ENCODE measurements at regions not wholly inside any gene's neighbourhood (a gene's known extent, or its start where the extent isn't known, plus 50 kb on each side); places are given as distances from the start of the nearest gene placed in this dataset.

DNA sequence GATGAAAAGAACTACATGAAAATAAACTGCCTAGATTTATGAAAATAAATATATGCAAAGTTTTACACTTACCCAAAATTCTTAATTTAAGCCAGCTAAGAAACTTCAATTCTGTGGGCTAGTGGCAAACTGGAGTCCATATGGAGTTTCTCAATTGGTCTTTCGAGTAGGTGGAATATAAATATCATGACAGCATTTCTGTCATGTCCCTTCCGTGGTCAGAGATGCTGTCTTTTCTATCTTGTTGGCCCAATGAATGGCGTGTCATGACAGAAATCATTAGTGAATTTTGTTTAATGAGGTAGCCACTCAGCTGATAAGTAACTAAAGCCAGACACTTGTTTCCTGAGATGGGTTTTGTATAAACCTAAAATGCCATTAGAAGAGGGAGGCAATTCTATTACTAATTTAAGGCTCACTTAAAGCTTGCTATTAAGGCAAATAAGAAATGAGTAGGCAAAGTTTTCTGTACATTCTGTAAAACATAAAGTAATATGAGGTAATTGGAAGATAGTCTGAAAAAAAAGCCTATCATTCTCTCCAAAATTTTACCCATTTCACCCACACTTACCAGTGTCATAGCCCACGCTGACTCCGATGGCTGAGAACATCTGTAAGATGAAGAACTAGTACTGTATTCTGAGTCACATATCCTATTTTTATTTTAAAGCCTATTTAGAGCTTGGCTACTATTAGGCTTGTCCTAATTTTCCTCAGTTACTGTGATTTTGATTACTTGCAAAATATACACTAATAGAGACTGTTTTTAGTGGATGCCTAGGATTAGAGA, 419.3 kb upstream of the MEF2C start:
- Histone ChIP-seq H3K27ac (peak overlapping the region in 2 of 5 donors; percentile 3 to 24), H3K4me1 (no peaks in the 10 kb centered on the region), H3K27me3 (no peaks in the 10 kb centered on the region), H3K9me3 (no peaks in the 10 kb centered on the region), H3K4me3 (no peak overlapping the region), H3K36me3 (no peaks in the 10 kb centered on the region)
- DNase-seq: no peak
- 76 to 82% (median 82%) methylated on average over 5 of the region's 5 CpGs for WGBS, 5 donors
- no peak for TF ChIP-seq POLR2AphosphoS5 (IDR thresholded peaks at IDR 0.05)
- TF ChIP-seq CTCF (IDR thresholded peaks at IDR 0.05): no peak
- TF ChIP-seq POLR2A (IDR thresholded peaks at IDR 0.05): no peak
- intact Hi-C loops (cut with DNase I; ENCODE audit: low total_unique reads): no loop called here

GRCh38 chr5:89301321-89302025, 418.5 kb upstream of the MEF2C start:
- WGBS, 5 donors: 76 to 84% (median 82%) methylated on average over 6 of the region's 6 CpGs
- H3K4me3 ChIP-seq: no peak overlapping the region
- H3K27me3 ChIP-seq: no peaks in the 10 kb centered on the region
- H3K36me3 ChIP-seq: no peaks in the 10 kb centered on the region
- H3K9me3 ChIP-seq: no peaks in the 10 kb centered on the region
- intact Hi-C loops (cut with DNase I; ENCODE audit: low total_unique reads): no loop called here
- H3K4me1 ChIP-seq: no peaks in the 10 kb centered on the region
- no peak for DNase-seq
- H3K27ac ChIP-seq: peak overlapping the region in 1 of 5 donors; percentile 3
- TF ChIP-seq POLR2AphosphoS5 (IDR thresholded peaks at IDR 0.05) (no peak), CTCF (IDR thresholded peaks at IDR 0.05) (no peak), EP300 (IDR thresholded peaks at IDR 0.05) (no peak), POLR2A (IDR thresholded peaks at IDR 0.05) (no peak)

DNA sequence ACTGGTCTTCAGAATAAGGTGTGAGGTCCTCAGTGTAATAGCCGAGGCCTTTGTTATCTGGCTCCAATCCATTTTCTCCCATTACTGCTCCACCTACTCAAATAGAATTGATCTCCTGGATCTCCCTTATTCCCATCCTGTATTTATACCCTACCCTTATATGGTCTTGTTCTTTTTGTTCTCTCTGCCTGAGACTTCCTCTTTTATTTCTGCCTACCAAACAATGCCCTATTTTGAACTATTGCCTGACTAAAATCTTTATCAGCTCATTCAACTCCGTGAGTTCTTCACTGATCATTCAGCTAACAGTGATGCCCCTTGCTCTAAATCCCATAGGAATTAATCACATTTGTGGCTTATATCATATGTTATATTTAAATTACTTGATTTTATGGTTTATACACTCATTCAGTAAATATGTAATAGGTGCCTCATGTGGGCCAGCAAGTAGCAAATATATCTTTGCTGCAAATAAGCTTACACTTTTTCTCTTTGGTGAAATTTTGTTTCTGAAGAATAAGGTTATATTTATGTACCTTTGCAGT, 417.5 kb upstream of the MEF2C start:
- DNase-seq: no peak
- Histone ChIP-seq H3K27ac (peak overlapping the region in 1 of 5 donors; percentile 6), H3K9me3 (no peaks in the 10 kb centered on the region), H3K4me3 (no peak overlapping the region), H3K27me3 (no peaks in the 10 kb centered on the region), H3K36me3 (no peaks in the 10 kb centered on the region), H3K4me1 (no peaks in the 10 kb centered on the region)
- intact Hi-C loops (cut with DNase I; ENCODE audit: low total_unique reads): no loop called here
- WGBS, 5 donors: 63 to 74% (median 70%) methylated on average over 2 of the region's 2 CpGs
- TF ChIP-seq POLR2A (IDR thresholded peaks at IDR 0.05) (no peak), EP300 (IDR thresholded peaks at IDR 0.05) (no peak), POLR2AphosphoS5 (IDR thresholded peaks at IDR 0.05) (no peak), CTCF (IDR thresholded peaks at IDR 0.05) (no peak)

DNA sequence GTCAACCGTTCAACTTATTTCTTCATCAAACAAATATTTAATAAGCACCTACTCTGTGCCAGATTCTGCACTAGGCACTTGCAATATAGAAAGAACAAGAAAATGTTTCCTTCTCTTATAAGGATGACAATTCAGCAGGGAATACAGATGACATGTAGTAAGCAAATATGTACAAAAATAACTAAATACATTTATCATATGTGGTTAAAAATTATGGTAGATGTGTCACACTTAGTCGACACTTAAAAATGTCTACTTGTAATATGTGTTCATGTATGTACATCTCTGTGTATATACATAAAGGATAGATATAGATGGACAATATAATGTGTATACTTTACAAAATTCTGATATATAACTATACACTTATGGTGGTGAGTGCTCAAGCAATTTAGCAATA, 417.0 kb upstream of the MEF2C start:
- intact Hi-C loops (cut with DNase I; ENCODE audit: low total_unique reads): no loop called here
- Histone ChIP-seq H3K36me3 (no peaks in the 10 kb centered on the region), H3K4me3 (no peak overlapping the region), H3K27me3 (no peaks in the 10 kb centered on the region), H3K27ac (no peak overlapping the region), H3K4me1 (no peaks in the 10 kb centered on the region), H3K9me3 (no peaks in the 10 kb centered on the region)
- no peak for DNase-seq
- TF ChIP-seq POLR2A (IDR thresholded peaks at IDR 0.05): no peak
- no peak for TF ChIP-seq POLR2AphosphoS5 (IDR thresholded peaks at IDR 0.05)
- TF ChIP-seq EP300 (IDR thresholded peaks at IDR 0.05): no peak
- TF ChIP-seq CTCF (IDR thresholded peaks at IDR 0.05): no peak
- WGBS, 5 donors: 76 to 87% (median 83%) methylated on average over 2 of the region's 2 CpGs

All from stomach (tissue), 8 donors.